ENCODE measurements at regions not wholly inside any gene's neighbourhood (a gene's known extent, or its start where the extent isn't known, plus 50 kb on each side); places are given as distances from the start of the nearest gene placed in this dataset.

GRCh38 chr7:47647918-47648250, 66.0 kb upstream of the TNS3 start:
- Histone ChIP-seq H3K9me3 (peaks cover 0 to 3% (median 0%) of the 10 kb centered on the region in 3 donors), H3K4me1 (peaks cover 0 to 12% (median 7%) of the 10 kb centered on the region in 3 donors), H3K27me3 (no peaks in the 10 kb centered on the region), H3K4me3 (no peak overlapping the region), H3K27ac (no peak overlapping the region), H3K36me3 (no peaks in the 10 kb centered on the region)
- 100% methylated on average over 1 to 2 of the region's 2 CpGs for WGBS, 2 donors (ENCODE audit: low coverage in 1 of 2)
- no peak for ATAC-seq
- TF ChIP-seq EP300 (IDR thresholded peaks at IDR 0.05) (no peak), CTCF (IDR thresholded peaks at IDR 0.05) (no peak)

GRCh38 chr7:47647181-47647917, 65.4 kb upstream of the TNS3 start:
- peaks cover 0 to 12% (median 7%) of the 10 kb centered on the region in 3 donors for H3K4me1 ChIP-seq
- H3K36me3 ChIP-seq, result no peaks in the 10 kb centered on the region
- TF ChIP-seq CTCF (IDR thresholded peaks at IDR 0.05), result no peak
- TF ChIP-seq EP300 (IDR thresholded peaks at IDR 0.05), result no peak
- TF ChIP-seq POLR2AphosphoS5 (IDR thresholded peaks at IDR 0.05), result no peak
- no peak for TF ChIP-seq POLR2A (IDR thresholded peaks at IDR 0.05)
- no peak for ATAC-seq
- 70 to 91% methylated on average over 5 of the region's 9 CpGs for WGBS, 2 donors (ENCODE audit: low coverage in 1 of 2)
- peaks cover 0 to 3% (median 0%) of the 10 kb centered on the region in 3 donors for H3K9me3 ChIP-seq
- no peaks in the 10 kb centered on the region for H3K27me3 ChIP-seq
- H3K4me3 ChIP-seq, result no peak overlapping the region
- H3K27ac ChIP-seq, result no peak overlapping the region

DNA sequence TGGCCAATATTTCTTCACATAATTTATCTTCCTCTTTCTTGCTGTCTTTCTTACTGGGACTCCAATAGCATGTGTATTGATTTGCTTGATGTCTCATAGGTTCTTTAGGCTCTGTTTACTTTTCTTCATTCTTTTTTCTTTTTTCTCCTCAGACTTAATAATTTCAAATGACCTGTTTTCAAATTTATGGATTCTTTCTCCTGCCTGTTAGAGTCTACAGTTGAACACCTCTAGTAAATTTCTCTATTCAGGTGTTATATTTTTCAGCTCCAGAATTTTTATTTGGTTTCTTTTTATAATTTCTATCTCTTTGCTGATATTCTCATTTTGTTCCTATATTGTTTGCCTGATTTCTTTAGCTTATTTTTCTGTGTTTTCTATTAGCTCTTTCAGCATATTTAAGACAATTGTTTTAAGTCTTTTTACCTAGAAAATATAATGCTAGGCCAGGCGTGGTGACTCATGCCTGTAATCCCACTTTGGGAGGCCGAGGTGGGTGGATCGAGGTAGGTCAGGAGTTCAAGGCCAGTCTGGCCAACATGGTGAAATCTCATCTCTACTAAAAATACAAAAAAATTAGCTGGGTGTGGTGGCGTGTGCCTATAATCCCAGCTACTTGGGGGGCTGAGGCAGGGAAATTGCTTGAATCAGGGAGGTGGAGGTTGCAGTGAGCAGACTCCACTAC, 61.9 kb upstream of the TNS3 start:
- H3K27ac ChIP-seq, result no peak overlapping the region
- no peaks in the 10 kb centered on the region for H3K27me3 ChIP-seq
- ATAC-seq, result no peak
- peaks cover 0 to 26% (median 0%) of the 10 kb centered on the region in 3 donors for H3K4me1 ChIP-seq
- WGBS, 2 donors (ENCODE audit: low coverage in 1 of 2), result 100% methylated on average over 3 of the region's 4 CpGs; no CpG with 5 or more reads in 1 of the 2 donors
- peaks cover 0 to 3% (median 0%) of the 10 kb centered on the region in 3 donors for H3K9me3 ChIP-seq
- TF ChIP-seq POLR2A (IDR thresholded peaks at IDR 0.05) (no peak), EP300 (IDR thresholded peaks at IDR 0.05) (no peak), POLR2AphosphoS5 (IDR thresholded peaks at IDR 0.05) (no peak), CTCF (IDR thresholded peaks at IDR 0.05) (no peak)
- H3K4me3 ChIP-seq, result no peak overlapping the region
- no peaks in the 10 kb centered on the region for H3K36me3 ChIP-seq

DNA sequence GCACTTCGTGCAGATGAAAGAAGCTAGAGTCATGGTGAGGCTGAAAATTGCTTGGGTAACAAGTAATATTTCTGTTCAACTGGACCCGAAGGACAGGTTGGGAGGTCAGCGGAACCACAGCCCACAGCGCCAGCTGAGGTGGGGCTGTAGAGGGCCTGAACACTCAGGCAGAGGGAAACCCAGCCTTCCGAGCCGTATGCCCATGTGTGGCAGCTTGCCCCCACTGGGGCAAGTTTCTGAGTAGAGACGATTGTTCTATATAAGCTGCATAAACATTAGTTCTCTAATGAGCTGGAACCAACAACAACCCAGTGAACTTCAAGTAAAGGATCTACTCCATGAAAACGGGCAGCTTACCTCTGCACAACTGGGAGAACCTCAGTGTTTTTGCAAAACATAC, 58.4 kb upstream of the TNS3 start:
- WGBS, 2 donors (ENCODE audit: low coverage in 1 of 2), result 70 to 89% methylated on average over 2 to 3 of the region's 8 CpGs
- Histone ChIP-seq H3K4me3 (no peak overlapping the region), H3K4me1 (peaks cover 0 to 62% (median 19%) of the 10 kb centered on the region in 3 donors), H3K36me3 (no peaks in the 10 kb centered on the region), H3K27ac (peak overlapping the region in 3 of 4 donors; percentile 47 to 71 (median 57)), H3K27me3 (no peaks in the 10 kb centered on the region), H3K9me3 (peaks cover 0 to 3% (median 0%) of the 10 kb centered on the region in 3 donors)
- TF ChIP-seq POLR2A (IDR thresholded peaks at IDR 0.05) (no peak), POLR2AphosphoS5 (IDR thresholded peaks at IDR 0.05) (no peak), EP300 (IDR thresholded peaks at IDR 0.05) (no peak), CTCF (IDR thresholded peaks at IDR 0.05) (no peak)
- ATAC-seq, result no peak

Measured in gastroesophageal sphincter (tissue), 4 donors.